Astrocyte of the spinal cord (primary cell): ENCODE measurements at regions not wholly inside any gene's neighbourhood (a gene's known extent, or its start where the extent isn't known, plus 50 kb on each side); places are given as distances from the start of the nearest gene placed in this dataset.

ENCODE experiments used
- DNase-seq: peaks from one replicate; pipeline ENCODE4 v3.0.0; 2011; ENCODE audit warnings: low read depth, low spot score
- H3K4me3 ChIP-seq: 2 replicates; pipeline ENCODE4 v1.5.1; 2011; ENCODE audit warnings: low read depth, mild to moderate bottlenecking, low read length, moderate library complexity
- CTCF ChIP-seq: IDR thresholded peaks from 2 replicates; pipeline ENCODE4 v1.5.1; 2012; ENCODE audit warnings: low read depth, mild to moderate bottlenecking, low read length, inconsistent platforms
- in situ Hi-C: cut with HindIII; loops from 2 replicates; pipeline ENCODE4 v1.10.0; 2017; ENCODE audit warnings: low sequenced_read_pairs

GRCh38 chr9:6160579-6160978 lies 55.0 kb upstream of the IL33 start:
- no peak for TF ChIP-seq CTCF
- no peak for DNase-seq
- in situ Hi-C loops, result no loop called here
- H3K4me3 ChIP-seq, result no peak overlapping the region

DNA sequence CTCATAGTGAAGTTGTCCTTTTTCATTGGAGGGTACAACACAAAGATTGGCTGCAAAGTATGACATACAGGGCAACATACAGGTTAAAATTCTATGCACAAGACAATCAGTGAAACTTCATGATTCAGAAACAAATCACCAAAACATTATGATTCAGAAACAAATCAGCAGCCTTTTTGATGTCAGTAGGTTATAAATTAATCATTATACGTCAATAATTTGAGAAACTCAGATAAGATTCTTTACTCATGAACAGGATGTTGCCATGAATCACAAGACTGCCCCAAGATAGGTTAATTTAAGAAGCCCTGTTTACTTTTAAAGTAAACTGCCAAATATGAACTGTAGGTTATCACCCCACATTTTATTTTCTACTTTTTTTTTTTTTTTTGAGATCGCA lies 62.2 kb upstream of the IL33 start:
- in situ Hi-C loops, result no loop called here
- no peak for TF ChIP-seq CTCF
- no peak overlapping the region for H3K4me3 ChIP-seq
- DNase-seq, result no peak

GRCh38 chr9:6152788-6153187 lies 62.8 kb upstream of the IL33 start:
- DNase-seq, result no peak
- H3K4me3 ChIP-seq, result no peak overlapping the region
- no peak for TF ChIP-seq CTCF
- in situ Hi-C loops, result no loop called here

DNA sequence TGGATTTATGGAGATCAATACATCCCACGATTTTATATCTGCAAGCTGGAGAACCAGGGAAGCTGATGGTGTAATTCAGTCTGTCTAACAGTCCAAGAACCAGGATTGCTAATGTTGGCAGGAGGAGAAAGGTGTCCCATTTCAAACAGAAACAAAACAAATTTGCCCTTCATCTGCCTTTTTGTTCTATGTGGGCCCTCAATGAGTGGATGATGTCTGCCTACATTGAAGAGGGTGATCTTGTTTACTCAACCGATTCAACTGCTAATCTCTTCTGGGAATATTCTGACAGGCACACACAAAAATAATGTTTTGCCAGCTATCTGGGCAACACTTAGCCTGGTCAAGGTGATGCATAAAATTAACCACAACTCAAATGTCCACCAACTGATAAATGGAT lies 65.1 kb upstream of the IL33 start:
- DNase-seq, result no peak
- no peak for TF ChIP-seq CTCF
- H3K4me3 ChIP-seq, result no peak overlapping the region
- in situ Hi-C loops, result no loop called here

- TF ChIP-seq CTCF, result no peak
- no peak for DNase-seq
- in situ Hi-C loops, result no loop called here
- H3K4me3 ChIP-seq, result no peak overlapping the region
These were observed 66.3 kb upstream of the IL33 start for GRCh38 chr9:6149315-6149714.

- no peak for TF ChIP-seq CTCF
- no peak overlapping the region for H3K4me3 ChIP-seq
- DNase-seq, result no peak
- in situ Hi-C loops, result no loop called here
These were observed 67.8 kb upstream of the IL33 start for GRCh38 chr9:6147846-6148245.

GRCh38 chr9:6144947-6145346 lies 70.7 kb upstream of the IL33 start:
- no peak for TF ChIP-seq CTCF
- in situ Hi-C loops, result no loop called here
- H3K4me3 ChIP-seq, result no peak overlapping the region
- no peak for DNase-seq
